Tibial nerve (tissue), 4 donors: ENCODE measurements at regions not wholly inside any gene's neighbourhood (a gene's known extent, or its start where the extent isn't known, plus 50 kb on each side); places are given as distances from the start of the nearest gene placed in this dataset.

Experiments used
- EP300 ChIP-seq, 2 donors: sonication (generic); formaldehyde crosslinking; IDR thresholded peaks; one replicate each; pipeline ENCODE4 v1.6.1; 2017; ENCODE audit warnings: antibody characterized with exemption in 2 of 2, mild to moderate bottlenecking in 1 of 2
- TF ChIP-seq, protein P1 (sequence below), 5 experiments: fragments of 200-600 bp in 3 of 5; fragments of 450-650 bp in 2 of 5; sonication (generic) in 3 of 5; IDR thresholded peaks; one replicate each; pipeline ENCODE4 v1.5.1; 2016 to 2019; ENCODE audit warnings: antibody characterized with exemption in 5 of 5, mild to moderate bottlenecking in 3 of 5, moderate library complexity in 2 of 5

- TF ChIP-seq, protein P1, sequence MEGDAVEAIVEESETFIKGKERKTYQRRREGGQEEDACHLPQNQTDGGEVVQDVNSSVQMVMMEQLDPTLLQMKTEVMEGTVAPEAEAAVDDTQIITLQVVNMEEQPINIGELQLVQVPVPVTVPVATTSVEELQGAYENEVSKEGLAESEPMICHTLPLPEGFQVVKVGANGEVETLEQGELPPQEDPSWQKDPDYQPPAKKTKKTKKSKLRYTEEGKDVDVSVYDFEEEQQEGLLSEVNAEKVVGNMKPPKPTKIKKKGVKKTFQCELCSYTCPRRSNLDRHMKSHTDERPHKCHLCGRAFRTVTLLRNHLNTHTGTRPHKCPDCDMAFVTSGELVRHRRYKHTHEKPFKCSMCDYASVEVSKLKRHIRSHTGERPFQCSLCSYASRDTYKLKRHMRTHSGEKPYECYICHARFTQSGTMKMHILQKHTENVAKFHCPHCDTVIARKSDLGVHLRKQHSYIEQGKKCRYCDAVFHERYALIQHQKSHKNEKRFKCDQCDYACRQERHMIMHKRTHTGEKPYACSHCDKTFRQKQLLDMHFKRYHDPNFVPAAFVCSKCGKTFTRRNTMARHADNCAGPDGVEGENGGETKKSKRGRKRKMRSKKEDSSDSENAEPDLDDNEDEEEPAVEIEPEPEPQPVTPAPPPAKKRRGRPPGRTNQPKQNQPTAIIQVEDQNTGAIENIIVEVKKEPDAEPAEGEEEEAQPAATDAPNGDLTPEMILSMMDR (IDR thresholded peaks at IDR 0.05), result no peak
- TF ChIP-seq EP300 (IDR thresholded peaks at IDR 0.05), result peak in 1 of 2 donors; percentile 56
These were observed 173.5 kb downstream of the FGF1 start for GRCh38 chr5:142512043-142513042.
